GM13977 (cell line): ENCODE measurements at regions not wholly inside any gene's neighbourhood (a gene's known extent, or its start where the extent isn't known, plus 50 kb on each side); places are given as distances from the start of the nearest gene placed in this dataset.

Source experiments
- DNase-seq: peaks from one replicate; pipeline ENCODE4 v3.0.0; 2012; ENCODE audit warnings: low spot score
- in situ Hi-C: fragments of 300-500 bp; cut with MboI; formaldehyde crosslinking; loops from one replicate; pipeline ENCODE4 v1.12.0; 2022; ENCODE audit warnings: low sequenced_read_pairs, low pct_unique_long_range_greater_than_20kb, mixed read lengths, inconsistent platforms; ENCODE audit not compliant: unreplicated experiment
- TF ChIP-seq, protein P1 (sequence below): IDR thresholded peaks from 2 replicates; pipeline ENCODE4 v1.5.1; 2012; ENCODE audit warnings: mild to moderate bottlenecking, control low read depth; ENCODE audit not compliant: insufficient read depth; ENCODE audit errors: extremely low read depth, missing control alignments

DNA sequence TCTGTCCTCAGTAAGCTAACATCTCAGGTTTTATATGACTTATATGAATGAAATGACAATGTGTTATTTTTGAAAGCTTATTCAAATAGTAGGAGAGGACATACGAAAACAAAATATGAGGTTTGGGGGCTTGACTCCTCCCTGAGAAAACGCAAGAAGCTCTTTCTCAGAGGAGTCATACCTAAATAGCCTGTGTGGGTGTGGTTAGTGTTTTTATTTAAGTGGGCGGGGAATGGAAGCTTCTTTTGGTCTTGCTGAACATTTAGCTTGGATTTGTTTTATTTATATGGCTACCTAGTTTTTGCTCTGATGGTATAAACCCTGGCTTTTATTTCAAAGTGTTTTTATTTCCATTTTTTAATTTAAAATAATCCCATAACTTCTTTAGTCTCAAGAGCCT lies 72.1 kb upstream of the DSG1 start:
- TF ChIP-seq, protein P1, sequence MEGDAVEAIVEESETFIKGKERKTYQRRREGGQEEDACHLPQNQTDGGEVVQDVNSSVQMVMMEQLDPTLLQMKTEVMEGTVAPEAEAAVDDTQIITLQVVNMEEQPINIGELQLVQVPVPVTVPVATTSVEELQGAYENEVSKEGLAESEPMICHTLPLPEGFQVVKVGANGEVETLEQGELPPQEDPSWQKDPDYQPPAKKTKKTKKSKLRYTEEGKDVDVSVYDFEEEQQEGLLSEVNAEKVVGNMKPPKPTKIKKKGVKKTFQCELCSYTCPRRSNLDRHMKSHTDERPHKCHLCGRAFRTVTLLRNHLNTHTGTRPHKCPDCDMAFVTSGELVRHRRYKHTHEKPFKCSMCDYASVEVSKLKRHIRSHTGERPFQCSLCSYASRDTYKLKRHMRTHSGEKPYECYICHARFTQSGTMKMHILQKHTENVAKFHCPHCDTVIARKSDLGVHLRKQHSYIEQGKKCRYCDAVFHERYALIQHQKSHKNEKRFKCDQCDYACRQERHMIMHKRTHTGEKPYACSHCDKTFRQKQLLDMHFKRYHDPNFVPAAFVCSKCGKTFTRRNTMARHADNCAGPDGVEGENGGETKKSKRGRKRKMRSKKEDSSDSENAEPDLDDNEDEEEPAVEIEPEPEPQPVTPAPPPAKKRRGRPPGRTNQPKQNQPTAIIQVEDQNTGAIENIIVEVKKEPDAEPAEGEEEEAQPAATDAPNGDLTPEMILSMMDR: no peak
- no peak for DNase-seq
- in situ Hi-C loops: no loop called here

DNA sequence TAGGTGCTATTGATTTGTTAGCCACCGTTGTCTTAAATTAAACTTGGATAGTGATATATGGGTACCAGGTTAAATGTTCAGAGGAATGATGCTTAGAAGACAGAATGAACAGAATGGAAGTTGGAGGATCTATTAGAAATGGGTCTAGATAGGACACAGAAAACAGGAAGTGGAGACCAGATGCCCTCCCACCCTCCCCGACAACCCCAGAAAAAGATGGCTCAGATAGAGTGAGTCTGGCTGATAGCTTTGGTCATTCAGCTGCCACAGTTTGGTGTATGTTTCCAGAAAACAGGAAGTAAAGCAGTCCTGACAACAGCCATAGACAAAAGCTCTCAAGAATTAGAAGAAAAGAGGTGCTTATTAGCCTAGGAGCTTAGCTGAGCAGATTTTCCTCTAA lies 71.5 kb upstream of the DSG1 start:
- no peak for DNase-seq
- in situ Hi-C loops: no loop called here
- TF ChIP-seq, protein P1: no peak

DNA sequence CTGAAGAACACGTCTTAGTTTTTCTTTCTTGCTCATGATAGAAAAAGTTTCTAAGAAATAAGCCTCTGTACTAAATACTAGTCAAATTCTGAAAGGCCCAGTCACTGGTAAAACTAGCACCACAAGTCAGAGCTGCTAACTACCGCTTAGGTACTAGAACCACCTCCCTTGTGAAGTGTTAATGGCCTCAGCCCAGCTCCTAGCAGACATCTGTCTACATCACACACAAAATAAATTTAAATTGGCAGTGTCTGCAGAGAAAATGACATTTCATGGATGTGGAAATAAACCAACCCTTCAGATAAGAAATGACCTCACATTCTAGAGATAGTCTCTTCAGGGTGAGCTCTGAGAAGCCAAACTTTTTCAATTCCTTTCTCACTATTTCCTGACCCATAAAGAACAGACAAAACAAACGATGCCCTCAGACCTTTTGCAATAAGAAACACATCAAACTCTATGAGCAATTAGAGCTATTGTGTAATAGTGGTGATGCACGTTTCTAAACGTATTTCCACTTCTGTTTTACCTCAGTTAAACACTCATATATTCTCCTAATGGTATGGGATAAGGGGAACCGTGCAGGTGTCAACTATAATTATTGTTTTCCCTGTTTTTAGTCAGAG lies 70.3 kb upstream of the DSG1 start:
- TF ChIP-seq, protein P1: no peak
- in situ Hi-C loops: no loop called here
- DNase-seq: no peak

DNA sequence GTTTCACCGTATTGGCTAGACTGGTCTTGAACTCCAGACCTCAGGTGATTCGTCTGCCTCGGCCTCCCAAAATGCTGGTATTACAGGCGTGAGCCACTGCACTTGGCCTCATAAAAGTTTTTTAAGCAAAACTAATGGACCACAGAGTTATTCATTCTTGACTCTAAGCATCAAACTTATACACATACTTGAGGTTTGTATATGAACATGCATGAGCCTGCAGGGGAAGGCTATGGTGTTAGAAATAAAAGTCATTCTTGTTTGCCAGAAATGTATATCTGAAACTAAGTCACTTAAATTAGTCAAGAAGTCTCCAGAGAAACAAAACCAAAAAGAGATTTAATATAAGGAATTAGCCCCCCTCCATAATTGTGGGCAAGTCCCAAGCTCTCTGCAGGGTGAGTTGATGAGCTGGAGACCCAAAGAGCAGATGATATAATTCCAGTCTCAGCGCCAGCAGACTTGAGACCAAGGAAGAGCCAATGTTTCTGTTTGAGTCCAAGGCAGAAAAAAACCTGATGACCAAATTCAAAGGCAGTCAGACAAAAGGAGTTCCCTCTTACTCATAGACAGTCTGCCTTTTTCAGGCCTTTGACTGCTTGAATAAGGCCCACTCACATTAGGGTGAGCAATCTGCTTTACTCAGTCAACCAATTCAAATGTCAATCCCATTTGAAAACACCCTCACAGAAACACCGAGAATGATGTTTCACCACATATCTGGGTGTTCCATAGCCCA lies 69.0 kb upstream of the DSG1 start:
- TF ChIP-seq, protein P1: no peak
- in situ Hi-C loops: no loop called here
- DNase-seq: no peak

DNA sequence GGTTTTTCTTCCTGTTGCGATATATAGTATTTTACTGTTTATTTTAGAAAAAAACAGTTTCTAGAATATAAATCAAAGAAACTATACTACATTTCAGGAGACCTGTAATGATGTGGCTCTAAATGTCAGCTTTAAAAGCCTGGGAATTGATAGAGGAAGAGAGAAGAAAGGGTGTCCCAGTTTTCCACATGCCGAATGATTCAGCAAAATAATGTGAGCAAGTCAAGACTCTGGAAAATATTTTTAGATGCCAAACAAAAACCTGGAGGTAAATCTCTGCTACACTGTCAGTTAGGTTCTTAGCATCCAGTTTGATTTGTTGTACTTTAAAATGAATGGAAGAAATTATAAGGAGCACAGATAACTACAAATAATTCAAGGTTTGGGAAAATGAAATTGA lies 67.1 kb upstream of the DSG1 start:
- in situ Hi-C loops: no loop called here

DNA sequence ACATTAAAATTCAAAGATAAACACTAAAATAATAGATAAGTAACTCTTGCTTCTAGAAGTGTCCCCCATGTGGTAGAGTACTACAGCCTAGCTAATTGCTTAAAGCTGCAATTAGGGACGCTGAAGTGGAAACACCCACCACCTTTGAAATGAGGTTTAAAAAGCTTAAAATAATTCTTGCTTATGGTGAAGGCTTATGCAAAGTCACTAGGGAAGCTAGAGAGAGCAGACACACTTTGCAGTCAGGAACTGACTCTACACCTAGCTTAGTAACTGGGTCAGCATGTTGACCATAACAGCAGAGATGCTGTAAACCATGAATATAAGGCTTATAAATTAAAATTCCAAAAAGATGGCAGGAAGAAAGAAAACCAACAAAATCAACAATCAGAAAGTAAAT lies 65.4 kb upstream of the DSG1 start:
- TF ChIP-seq, protein P1: no peak
- in situ Hi-C loops: no loop called here
- no peak for DNase-seq

More for the DNA sequence above, 67.1 kb upstream of the DSG1 start:
- TF ChIP-seq, protein P1: no peak
- no peak for DNase-seq
